Stimulated activated CD8-positive, alpha-beta memory T cell treated with anti-CD3 and anti-CD28 coated beads, Interleukin-15, amount 100 ng/mL, for 24 hours (primary cell): ENCODE measurements at regions not wholly inside any gene's neighbourhood (a gene's known extent, or its start where the extent isn't known, plus 50 kb on each side); places are given as distances from the start of the nearest gene placed in this dataset.
"Not testable (repeated sequence)": the region's sequence is repeated elsewhere in the genome, so short reads cannot be mapped to it uniquely, and the experiment has no call there.

ENCODE experiments used
- DNase-seq: peaks from one replicate; pipeline ENCODE4 v3.0.0-alpha.2; 2020; ENCODE audit warnings: low read depth

GRCh38 chr9:1554081-1555035 lies 460.8 kb upstream of the SMARCA2 start:
- DNase-seq: no peak

GRCh38 chr9:1558666-1559065 lies 456.5 kb upstream of the SMARCA2 start:
- not testable (repeated sequence) for DNase-seq

GRCh38 chr9:1575939-1576338 lies 439.2 kb upstream of the SMARCA2 start:
- DNase-seq: no peak

DNA sequence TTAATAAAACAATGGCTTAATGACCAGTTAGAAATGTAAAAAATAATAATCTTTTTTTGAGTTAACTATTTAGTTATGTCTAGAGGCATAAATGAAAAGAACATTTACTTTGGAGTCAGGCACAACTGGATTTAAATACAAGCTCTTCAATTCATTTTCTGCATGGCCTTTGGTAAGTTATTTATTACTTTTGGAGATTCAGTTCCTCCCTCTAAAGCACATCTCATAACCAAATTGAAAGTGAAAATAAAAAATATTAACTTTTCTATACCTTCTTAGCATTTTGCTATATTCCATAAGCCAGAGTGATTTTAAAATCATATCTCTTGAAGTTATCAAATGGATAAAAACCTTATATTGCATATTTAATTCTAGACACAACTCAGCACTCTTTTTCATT lies 434.9 kb upstream of the SMARCA2 start:
- no peak for DNase-seq

DNA sequence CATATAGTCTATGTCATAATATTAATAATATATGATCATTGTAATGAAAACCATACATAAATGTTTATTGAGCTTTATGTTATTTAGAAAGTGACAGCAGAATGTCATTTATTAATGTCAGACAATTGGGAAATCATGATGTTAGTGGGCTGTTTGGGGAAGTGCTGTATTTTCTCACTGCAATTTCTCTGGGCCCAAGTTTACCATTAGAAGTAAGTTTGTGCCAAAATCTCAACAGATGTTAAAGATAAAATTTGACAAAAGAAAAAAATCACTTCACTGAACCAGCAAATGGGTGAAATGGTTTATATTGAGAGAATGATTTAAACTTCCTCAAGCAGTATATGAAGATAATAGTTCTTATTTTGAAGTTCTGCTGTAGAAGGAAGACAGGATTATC lies 433.2 kb upstream of the SMARCA2 start:
- DNase-seq: no peak

DNA sequence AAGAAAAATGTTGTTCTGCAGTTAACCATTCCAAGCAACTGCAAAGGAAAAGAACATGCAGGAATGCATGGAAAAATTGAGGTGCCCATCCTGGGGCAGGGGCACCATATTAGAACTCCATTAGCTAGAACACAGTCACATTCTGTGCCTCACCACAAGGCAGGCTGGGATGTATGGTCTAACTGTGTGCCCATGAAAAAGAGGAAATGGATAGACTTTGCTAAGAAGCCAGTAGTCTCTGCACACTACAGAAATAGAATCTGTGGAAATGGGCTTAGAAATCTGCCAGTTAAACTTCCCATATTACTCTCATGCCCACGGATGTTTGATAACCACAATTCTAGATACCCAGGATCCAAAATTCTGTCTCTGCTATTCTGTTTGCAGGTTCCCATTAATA lies 423.8 kb upstream of the SMARCA2 start:
- no peak for DNase-seq

DNA sequence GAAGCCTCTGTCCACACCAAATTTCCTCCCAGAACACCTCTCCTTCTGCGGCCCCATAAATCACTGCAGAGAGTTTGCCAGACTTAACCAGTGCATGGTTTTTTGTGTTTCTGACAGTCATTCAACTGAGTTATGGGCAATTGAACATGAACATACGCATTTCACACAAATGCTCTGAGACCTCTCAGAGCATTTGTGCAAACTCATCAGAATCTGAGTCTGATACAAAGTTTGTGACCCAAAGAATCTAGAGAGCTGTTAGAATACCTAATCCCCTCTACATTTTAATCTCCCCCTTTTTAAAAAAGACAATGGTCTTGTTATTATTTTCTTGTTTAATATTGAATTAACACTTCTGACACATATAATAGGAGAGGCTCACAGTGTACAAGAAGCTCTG lies 416.9 kb upstream of the SMARCA2 start:
- no peak for DNase-seq

- DNase-seq: no peak
Observed at GRCh38 chr9:1599961-1600360, 415.2 kb upstream of the SMARCA2 start.

- no peak for DNase-seq
Observed at GRCh38 chr9:1604942-1605560, 410.1 kb upstream of the SMARCA2 start.

DNA sequence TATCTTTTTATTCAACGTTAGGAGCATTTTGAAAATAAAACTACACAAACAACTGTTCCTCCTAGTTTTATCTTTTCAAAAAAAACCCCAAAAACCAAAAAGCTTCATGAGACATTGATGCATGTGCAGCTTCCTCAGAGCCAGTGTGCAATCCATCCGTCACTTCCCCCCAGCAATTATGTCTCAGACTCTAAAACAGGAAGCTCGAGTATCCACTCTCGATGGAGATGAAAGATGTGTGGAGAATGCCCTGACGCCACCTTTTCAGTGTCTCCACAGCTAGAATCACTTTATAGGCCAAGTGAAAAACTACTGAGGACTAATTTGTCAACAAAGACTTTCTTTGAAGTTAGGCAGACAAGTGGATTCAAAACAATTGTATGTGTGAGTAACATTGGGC lies 408.9 kb upstream of the SMARCA2 start:
- DNase-seq: no peak

- DNase-seq: no peak
Observed at GRCh38 chr9:1612886-1613285, 402.3 kb upstream of the SMARCA2 start.

DNA sequence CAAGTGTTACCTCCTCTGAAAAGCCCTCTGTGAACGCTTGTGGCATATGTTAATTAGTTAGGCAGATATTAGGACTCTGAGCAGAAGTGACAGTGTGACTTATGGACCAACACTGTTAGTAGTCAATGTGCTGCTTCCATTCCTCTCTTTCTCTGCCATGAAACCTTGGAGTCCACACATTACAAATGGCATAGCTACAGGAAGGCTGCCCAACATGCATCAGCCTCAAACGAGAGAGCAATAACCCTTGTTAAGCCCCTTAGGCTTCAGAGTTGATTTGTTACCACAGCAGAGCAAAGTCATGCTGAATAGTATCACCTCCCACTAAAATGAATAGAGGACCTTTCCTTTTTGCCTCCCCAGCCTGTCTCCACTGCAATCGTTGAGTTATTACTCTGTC lies 397.7 kb upstream of the SMARCA2 start:
- no peak for DNase-seq

DNA sequence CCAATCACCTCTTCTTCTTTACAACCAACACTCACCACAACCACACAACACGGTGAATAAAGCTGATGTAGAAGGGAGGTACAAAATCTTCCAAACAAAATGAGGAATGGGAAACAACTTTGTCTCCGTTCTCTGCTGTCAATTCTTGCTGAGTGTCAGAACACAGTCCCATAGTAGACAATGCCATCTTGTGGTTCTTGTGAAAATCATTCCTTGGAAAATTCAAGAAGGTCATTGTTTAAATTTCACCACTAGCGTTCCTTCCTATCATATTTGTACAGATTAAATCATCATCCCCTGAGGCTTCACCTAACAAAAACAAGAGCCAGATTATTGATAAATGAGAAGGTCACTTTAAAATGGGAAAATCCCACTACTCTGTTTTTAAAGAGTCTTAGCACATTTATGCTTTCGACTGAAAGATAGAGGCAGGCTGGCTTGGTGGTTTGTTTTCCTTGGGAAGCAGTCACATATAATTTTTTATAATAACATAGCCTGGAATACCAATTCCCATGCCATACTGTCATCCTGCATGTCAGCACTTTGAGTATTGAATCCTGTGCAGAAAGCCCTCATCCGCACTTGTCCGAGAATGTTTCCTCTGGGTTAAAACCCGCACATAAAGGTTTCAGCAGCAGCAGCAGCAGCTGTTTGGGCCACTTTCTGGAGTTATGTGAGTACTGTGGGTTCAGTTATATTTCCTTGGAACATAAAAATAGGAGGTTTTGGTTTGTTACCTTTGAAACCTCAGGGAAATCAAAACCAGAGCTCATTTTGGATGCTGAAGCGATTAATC lies 395.0 kb upstream of the SMARCA2 start:
- no peak for DNase-seq

- DNase-seq: no peak
Observed at GRCh38 chr9:1637401-1637800, 377.7 kb upstream of the SMARCA2 start.

- DNase-seq: no peak
Observed at GRCh38 chr9:1639166-1639565, 376.0 kb upstream of the SMARCA2 start.

DNA sequence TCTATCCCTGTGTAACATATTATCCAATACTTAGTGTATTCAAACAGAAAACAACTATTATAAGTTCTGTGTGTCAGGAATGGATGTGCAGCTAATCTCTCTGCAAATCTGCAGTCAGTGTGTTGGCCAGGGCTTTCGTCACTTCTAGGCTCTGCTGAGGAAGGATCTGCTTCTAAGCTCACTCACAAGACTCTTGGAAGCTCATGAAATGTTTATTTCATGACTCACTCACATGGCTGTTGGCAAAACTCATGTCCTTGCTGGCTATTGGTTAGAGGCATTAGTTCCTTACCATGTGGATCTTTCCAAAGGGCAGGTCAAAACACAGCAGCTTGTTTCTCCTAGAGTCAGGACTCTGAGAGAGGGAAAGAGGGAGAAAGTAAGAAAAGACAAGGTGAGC lies 367.4 kb upstream of the SMARCA2 start:
- DNase-seq: no peak

DNA sequence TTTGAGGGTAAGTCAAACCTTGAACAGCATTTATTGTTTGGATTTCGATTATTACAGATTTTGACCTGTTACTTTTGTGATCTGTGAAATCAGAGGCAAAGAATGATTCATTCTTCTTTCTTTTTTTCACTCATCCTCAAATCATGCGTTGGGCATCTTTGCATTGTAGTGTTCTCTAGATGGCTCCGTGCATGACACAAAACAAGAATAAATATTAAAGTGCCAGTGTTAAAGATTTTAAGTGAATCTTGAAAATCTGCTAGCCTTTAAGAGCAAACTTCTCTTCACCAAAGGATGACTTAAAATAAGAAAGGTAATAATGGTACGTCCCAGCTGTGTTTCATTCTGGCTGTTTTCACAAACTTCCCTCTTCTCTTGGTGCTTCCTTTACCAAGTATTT lies 361.9 kb upstream of the SMARCA2 start:
- no peak for DNase-seq

- no peak for DNase-seq
Observed at GRCh38 chr9:1658661-1659362, 356.3 kb upstream of the SMARCA2 start.

- no peak for DNase-seq
Observed at GRCh38 chr9:1659363-1659690, 355.8 kb upstream of the SMARCA2 start.

DNA sequence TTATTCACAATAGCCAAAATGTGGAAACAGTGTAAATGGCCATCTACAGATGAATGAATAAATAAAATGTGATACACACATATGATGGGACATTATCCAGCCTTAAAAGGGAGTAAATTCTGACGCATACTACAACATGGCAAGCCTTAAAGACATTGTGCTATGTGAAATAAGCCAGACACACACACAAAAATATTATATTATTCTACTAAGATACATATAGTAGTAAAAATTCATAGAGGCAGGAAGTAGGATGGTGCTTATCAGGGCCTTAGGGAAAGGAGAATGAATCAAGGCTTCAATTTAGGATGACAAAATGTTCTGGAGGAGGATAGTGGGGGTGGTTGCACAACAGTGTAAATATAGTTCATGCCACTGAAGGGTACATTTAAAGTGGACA lies 346.7 kb upstream of the SMARCA2 start:
- no peak for DNase-seq

DNA sequence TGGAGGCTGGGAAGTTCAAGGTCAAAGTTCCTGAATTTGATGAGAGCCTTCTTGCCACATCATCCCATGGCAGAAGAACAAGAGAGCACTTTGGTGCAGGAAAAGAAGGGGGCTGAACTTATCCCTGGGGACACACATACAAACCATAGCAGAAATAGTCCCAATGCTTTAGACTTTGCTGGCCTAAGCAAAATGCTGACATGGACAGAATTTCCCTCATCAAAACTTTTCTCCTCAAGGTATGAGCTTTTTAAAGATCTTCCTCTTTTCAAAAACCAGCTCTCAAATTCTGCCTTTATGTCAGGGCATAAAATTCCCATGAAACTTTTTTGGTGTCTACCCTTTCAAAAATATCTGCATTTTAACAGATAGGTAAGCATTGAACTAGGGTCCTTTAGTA lies 341.8 kb upstream of the SMARCA2 start:
- DNase-seq: no peak

GRCh38 chr9:1676771-1677170 lies 338.4 kb upstream of the SMARCA2 start:
- DNase-seq: no peak
